ENCODE measurements at regions not wholly inside any gene's neighbourhood (a gene's known extent, or its start where the extent isn't known, plus 50 kb on each side); places are given as distances from the start of the nearest gene placed in this dataset.
A peak's percentile ranks its signal among the peaks of the same experiment; 100 is the strongest.
"Not testable (repeated sequence)": the region's sequence is repeated elsewhere in the genome, so short reads cannot be mapped to it uniquely, and the experiment has no call there.

DNA sequence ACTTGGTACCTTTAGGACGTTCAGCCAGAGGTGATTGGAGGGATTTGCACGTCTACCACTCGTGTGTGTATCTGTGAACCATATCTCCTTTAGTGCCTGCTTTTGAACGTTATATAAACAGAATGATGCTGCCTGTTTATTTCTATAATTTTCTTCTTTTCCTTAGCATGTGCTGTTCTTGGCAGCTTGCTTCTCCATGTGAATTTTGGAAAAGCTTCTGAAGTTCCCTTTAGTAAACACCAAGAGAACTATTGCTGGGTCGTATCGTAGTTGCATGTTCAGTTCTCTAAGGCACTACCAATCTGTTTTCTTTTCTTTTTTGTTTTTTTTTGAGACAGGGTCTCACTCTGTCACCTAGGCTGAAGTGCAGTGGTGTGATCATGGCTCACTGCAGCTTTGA, 73.8 kb upstream of the FANCC start:
- H3K36me3 ChIP-seq; H3K4me3 ChIP-seq; H3K27me3 ChIP-seq; DNase-seq (ENCODE audit: low read depth in 1 of 2, low spot score in 1 of 2); H3K27ac ChIP-seq; H3K9me3 ChIP-seq (ENCODE audit: low read depth); H3K4me1 ChIP-seq (ENCODE audit: low read depth): not testable (repeated sequence)

DNA sequence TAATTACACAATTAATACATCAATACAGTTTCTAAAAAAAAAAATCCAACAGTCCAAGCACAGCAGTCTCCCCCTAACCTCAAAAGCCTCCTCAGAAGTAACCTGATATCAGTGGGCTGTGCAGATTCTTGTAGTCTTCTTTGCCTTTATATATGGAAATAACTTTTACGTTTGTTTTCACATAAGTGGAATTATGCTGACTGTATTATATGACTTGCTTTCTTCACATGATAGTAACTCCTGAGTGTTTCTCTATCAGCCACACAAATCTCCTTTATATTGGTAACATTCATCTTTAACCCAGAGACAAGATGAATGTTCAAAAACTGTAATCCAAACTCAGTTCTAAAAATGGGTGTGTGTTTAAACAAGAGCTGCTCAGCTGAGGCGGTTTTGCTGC, 71.9 kb upstream of the FANCC start:
- no peak for DNase-seq (ENCODE audit: low read depth in 1 of 2, low spot score in 1 of 2)
- Histone ChIP-seq H3K4me3 (no peak overlapping the region), H3K27ac (no peak overlapping the region), H3K4me1 (ENCODE audit: low read depth) (no peaks in the 10 kb centered on the region), H3K9me3 (ENCODE audit: low read depth) (no peaks in the 10 kb centered on the region), H3K36me3 (no peaks in the 10 kb centered on the region), H3K27me3 (no peaks in the 10 kb centered on the region)
- TF ChIP-seq CTCF (IDR thresholded peaks at IDR 0.05; ENCODE audit: low read depth, low read length) = no peak

DNA sequence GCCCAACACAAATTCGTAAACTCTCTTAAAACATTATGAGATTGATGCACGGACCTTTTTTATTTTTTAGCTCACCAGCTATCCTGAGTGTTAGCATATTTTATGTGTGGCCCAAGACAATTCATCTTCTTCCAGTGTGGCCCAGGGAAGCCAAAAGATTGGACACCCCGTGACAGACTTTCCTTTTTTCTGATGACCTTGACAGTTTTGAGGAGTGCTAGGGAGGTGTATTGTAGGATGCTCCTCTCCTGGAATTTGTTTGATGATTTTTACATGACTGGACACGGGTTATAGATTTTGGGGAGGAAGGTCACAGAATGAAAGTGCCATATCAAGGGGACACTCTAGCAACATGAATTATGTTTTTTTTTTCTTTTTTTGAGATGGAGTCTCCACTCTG, 69.3 kb upstream of the FANCC start:
- Histone ChIP-seq H3K36me3 (no peaks in the 10 kb centered on the region), H3K4me1 (ENCODE audit: low read depth) (no peaks in the 10 kb centered on the region), H3K27me3 (no peaks in the 10 kb centered on the region), H3K4me3 (no peak overlapping the region), H3K27ac (no peak overlapping the region), H3K9me3 (ENCODE audit: low read depth) (no peaks in the 10 kb centered on the region)
- no peak for TF ChIP-seq CTCF (IDR thresholded peaks at IDR 0.05; ENCODE audit: low read depth, low read length)
- no peak for DNase-seq (ENCODE audit: low read depth in 1 of 2, low spot score in 1 of 2)

GRCh38 chr9:95385521-95385920, 68.0 kb upstream of the FANCC start:
- Histone ChIP-seq H3K27ac (no peak overlapping the region), H3K4me1 (ENCODE audit: low read depth) (no peaks in the 10 kb centered on the region), H3K27me3 (no peaks in the 10 kb centered on the region), H3K36me3 (no peaks in the 10 kb centered on the region), H3K9me3 (ENCODE audit: low read depth) (no peaks in the 10 kb centered on the region), H3K4me3 (no peak overlapping the region)
- no peak for TF ChIP-seq CTCF (IDR thresholded peaks at IDR 0.05; ENCODE audit: low read depth, low read length)
- DNase-seq (ENCODE audit: low read depth in 1 of 2, low spot score in 1 of 2) = no peak

DNA sequence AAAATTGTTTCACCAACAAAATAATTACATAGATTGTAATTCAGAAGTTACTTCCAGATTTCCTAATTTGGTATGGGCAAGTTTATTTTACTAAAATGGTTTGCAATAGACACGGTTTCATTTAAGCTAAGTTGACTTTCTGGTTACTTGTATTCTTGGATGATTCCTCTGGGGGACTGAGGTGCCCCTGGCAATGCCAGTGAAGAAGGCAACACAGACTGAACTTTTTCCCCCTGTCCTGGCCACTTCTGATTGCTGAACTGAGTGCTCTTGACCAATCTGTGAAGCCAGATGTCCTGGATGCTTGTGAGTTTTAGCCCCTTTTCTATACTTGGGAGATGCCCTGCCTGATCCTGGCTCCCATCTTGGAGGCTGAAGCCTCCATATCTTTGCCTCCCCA, 66.3 kb upstream of the FANCC start:
- DNase-seq (ENCODE audit: low read depth in 1 of 2, low spot score in 1 of 2) = no peak
- Histone ChIP-seq H3K4me3 (no peak overlapping the region), H3K36me3 (no peaks in the 10 kb centered on the region), H3K9me3 (ENCODE audit: low read depth) (no peaks in the 10 kb centered on the region), H3K27me3 (no peaks in the 10 kb centered on the region), H3K4me1 (ENCODE audit: low read depth) (no peaks in the 10 kb centered on the region), H3K27ac (no peak overlapping the region)
- no peak for TF ChIP-seq CTCF (IDR thresholded peaks at IDR 0.05; ENCODE audit: low read depth, low read length)

DNA sequence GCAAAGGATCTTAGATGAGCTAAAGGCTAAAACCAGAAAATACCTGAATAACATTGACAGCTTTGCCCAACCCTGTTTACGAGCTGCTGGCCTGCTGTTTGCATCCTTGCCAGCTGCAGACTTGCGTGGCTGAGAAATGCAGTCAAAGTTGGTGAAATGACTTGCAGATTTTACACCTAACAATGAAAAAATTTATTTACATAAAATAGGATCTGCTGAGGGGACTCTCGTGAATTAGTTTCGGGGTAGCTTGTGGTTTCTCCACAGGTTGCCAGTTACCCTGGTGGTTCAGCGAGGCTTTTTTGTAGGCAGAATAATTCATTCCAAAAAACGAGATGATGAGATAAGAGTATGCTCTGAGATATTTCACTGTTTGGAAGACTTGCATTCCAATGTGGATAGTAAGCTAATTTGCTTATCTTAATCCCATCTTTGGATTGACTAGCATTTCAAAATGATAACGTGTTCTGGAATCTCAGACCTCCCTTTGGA, 65.7 kb upstream of the FANCC start:
- H3K27me3 ChIP-seq = no peaks in the 10 kb centered on the region
- H3K4me3 ChIP-seq = no peak overlapping the region
- no peaks in the 10 kb centered on the region for H3K4me1 ChIP-seq (ENCODE audit: low read depth)
- DNase-seq (ENCODE audit: low read depth in 1 of 2, low spot score in 1 of 2) = peak in 1 of 2 donors; percentile 10
- TF ChIP-seq CTCF (IDR thresholded peaks at IDR 0.05; ENCODE audit: low read depth, low read length) = no peak
- no peaks in the 10 kb centered on the region for H3K36me3 ChIP-seq
- H3K27ac ChIP-seq = no peak overlapping the region
- no peaks in the 10 kb centered on the region for H3K9me3 ChIP-seq (ENCODE audit: low read depth)

All from cardiac muscle cell (in vitro differentiated cells and primary cell).